ENCODE measurements at regions not wholly inside any gene's neighbourhood (a gene's known extent, or its start where the extent isn't known, plus 50 kb on each side); places are given as distances from the start of the nearest gene placed in this dataset.

DNA sequence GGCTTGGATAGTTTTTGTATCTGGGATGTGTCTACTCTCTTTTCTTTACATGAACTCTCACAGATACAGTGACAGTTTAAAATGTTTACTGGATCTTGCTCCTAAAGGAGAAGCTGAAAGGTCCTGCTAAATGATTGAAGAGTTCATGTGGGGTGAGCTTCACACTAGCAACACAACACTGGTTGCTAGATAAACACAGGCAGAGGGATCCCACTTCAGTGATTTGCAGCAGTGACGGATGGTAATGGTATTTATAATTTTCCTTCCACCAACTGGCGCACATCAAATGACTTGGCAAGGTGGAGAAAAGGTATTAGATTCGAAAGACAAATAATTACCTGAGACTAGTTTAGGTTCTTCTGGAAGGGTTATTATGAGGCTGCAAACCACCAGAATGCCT is 270.2 kb downstream of the TBX15 start:
- TF ChIP-seq, protein P1, sequence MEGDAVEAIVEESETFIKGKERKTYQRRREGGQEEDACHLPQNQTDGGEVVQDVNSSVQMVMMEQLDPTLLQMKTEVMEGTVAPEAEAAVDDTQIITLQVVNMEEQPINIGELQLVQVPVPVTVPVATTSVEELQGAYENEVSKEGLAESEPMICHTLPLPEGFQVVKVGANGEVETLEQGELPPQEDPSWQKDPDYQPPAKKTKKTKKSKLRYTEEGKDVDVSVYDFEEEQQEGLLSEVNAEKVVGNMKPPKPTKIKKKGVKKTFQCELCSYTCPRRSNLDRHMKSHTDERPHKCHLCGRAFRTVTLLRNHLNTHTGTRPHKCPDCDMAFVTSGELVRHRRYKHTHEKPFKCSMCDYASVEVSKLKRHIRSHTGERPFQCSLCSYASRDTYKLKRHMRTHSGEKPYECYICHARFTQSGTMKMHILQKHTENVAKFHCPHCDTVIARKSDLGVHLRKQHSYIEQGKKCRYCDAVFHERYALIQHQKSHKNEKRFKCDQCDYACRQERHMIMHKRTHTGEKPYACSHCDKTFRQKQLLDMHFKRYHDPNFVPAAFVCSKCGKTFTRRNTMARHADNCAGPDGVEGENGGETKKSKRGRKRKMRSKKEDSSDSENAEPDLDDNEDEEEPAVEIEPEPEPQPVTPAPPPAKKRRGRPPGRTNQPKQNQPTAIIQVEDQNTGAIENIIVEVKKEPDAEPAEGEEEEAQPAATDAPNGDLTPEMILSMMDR (IDR thresholded peaks at IDR 0.05), result no peak
- no peak for TF ChIP-seq POLR2A (IDR thresholded peaks at IDR 0.05)
- TF ChIP-seq POLR2AphosphoS5 (IDR thresholded peaks at IDR 0.05), result no peak
- no peak for TF ChIP-seq EP300 (IDR thresholded peaks at IDR 0.05)

Data from sigmoid colon (tissue), 4 donors.